Body of pancreas (tissue), 4 donors: ENCODE measurements at regions not wholly inside any gene's neighbourhood (a gene's known extent, or its start where the extent isn't known, plus 50 kb on each side); places are given as distances from the start of the nearest gene placed in this dataset.

Experiments
- ATAC-seq: fragments of 150-250 bp; one replicate; pipeline ENCODE4 v1.9.1; 2016
- DNase-seq, 4 donors: peaks; one replicate each; pipeline ENCODE4 v3.0.0-alpha.2; 2019
- H3K27ac ChIP-seq, 4 donors: fragments of 200-600 bp; sonication (generic); 1 replicate in 3 of 4; 2 replicates in 1 of 4; pipeline versions ENCODE4 v1.5.1 to v1.6.1; 2016 to 2019; ENCODE audit warnings: mild to moderate bottlenecking in 1 of 4, mixed read lengths in 1 of 4, moderate library complexity in 1 of 4
- H3K27me3 ChIP-seq, 2 donors: fragments of 200-600 bp; sonication (generic); one replicate each; pipeline ENCODE4 v1.6.0; 2016; ENCODE audit warnings: mild to moderate bottlenecking in 1 of 2
- H3K36me3 ChIP-seq, 2 donors: fragments of 200-600 bp; sonication (generic); replicated peaks in 1 of 2; 2 replicates each; pipeline ENCODE4 v1.5.1; 2016; ENCODE audit warnings: low read depth in 2 of 2; ENCODE audit not compliant: insufficient read depth in 1 of 2
- H3K4me1 ChIP-seq: fragments of 200-600 bp; sonication (generic); one replicate; pipeline ENCODE4 v1.6.0; 2016
- H3K4me3 ChIP-seq, 2 donors: fragments of 200-600 bp; sonication (generic); 1 replicate in 1 of 2; 2 replicates in 1 of 2; pipeline ENCODE4 v1.5.1; 2016 to 2019
- H3K9me3 ChIP-seq, 3 donors: fragments of 200-600 bp; sonication (generic); 1 replicate in 2 of 3; 2 replicates in 1 of 3; pipeline ENCODE4 v1.5.1; 2016
- POLR2A ChIP-seq, 3 donors: fragments of 450-650 bp; IDR thresholded peaks; one replicate each; pipeline ENCODE4 v1.6.1; 2016; ENCODE audit warnings: antibody characterized with exemption in 3 of 3, mild to moderate bottlenecking in 2 of 3
- WGBS, 2 donors: methylation state at CpG; one replicate each; pipeline ENCODE4 v1.1.5; 2017; 5-methylcytosine and 5-hydroxymethylcytosine counted together
- intact Hi-C: fragments of 100-400 bp; cut with DNase I; formaldehyde crosslinking; loops from one replicate; pipeline ENCODE4 v1.15.1; 2023
- TF ChIP-seq, protein P1 (sequence below), 7 experiments: fragments of 450-650 bp in 4 of 7; fragments of 200-600 bp in 3 of 7; sonication (generic) in 3 of 7; IDR thresholded peaks; one replicate each; pipeline ENCODE4 v1.5.1; 2016 to 2019; ENCODE audit warnings: antibody characterized with exemption in 7 of 7

DNA sequence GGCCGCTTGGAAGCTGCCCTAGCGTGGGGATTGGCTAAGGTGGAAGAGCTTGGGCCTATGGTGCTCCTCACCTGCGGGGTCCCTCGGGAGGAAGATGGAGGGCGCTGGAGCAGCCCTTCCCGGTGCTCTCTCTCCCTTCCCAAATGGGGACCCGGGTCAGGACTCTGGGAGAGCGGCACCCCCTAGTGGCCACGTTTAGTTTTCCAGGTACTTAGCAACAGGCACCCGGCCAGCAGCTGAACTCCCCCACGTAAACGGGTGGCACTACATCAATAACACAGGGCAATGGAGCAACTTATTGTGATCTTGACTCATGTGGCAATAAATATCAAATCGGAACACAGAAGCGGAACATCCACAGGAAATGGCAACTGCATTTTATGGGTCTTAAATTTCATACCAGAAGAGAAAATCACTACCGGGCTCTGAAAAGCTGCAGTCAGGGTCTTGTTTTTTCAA lies 316.6 kb downstream of the AGTPBP1 start:
- intact Hi-C loops = no loop called here
- TF ChIP-seq, protein P1, sequence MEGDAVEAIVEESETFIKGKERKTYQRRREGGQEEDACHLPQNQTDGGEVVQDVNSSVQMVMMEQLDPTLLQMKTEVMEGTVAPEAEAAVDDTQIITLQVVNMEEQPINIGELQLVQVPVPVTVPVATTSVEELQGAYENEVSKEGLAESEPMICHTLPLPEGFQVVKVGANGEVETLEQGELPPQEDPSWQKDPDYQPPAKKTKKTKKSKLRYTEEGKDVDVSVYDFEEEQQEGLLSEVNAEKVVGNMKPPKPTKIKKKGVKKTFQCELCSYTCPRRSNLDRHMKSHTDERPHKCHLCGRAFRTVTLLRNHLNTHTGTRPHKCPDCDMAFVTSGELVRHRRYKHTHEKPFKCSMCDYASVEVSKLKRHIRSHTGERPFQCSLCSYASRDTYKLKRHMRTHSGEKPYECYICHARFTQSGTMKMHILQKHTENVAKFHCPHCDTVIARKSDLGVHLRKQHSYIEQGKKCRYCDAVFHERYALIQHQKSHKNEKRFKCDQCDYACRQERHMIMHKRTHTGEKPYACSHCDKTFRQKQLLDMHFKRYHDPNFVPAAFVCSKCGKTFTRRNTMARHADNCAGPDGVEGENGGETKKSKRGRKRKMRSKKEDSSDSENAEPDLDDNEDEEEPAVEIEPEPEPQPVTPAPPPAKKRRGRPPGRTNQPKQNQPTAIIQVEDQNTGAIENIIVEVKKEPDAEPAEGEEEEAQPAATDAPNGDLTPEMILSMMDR (IDR thresholded peaks at IDR 0.05) = peak; percentile 17 to 60 (median 48)
- no peak for TF ChIP-seq POLR2A (IDR thresholded peaks at IDR 0.05)

GRCh38 chr9:85423422-85423821 lies 318.3 kb downstream of the AGTPBP1 start:
- 94 to 95% methylated on average over 1 of the region's 1 CpG for WGBS, 2 donors
- H3K27ac ChIP-seq = no peak overlapping the region
- ATAC-seq (no peak), DNase-seq (no peak)
- H3K9me3 ChIP-seq = no peaks in the 10 kb centered on the region
- H3K4me1 ChIP-seq = no peaks in the 10 kb centered on the region
- no peaks in the 10 kb centered on the region for H3K36me3 ChIP-seq
- H3K27me3 ChIP-seq = no peaks in the 10 kb centered on the region
- intact Hi-C loops = no loop called here
- no peak for TF ChIP-seq POLR2A (IDR thresholded peaks at IDR 0.05)
- TF ChIP-seq, protein P1 (IDR thresholded peaks at IDR 0.05) = no peak
- no peak overlapping the region for H3K4me3 ChIP-seq

More for the DNA sequence above, 316.6 kb downstream of the AGTPBP1 start:
- WGBS, 2 donors = 16 to 27% methylated on average over 11 to 15 of the region's 15 CpGs
- DNase-seq (peak; percentile 54 to 66 (median 60)), ATAC-seq (peak; percentile 43)
- no peaks in the 10 kb centered on the region for H3K9me3 ChIP-seq
- H3K36me3 ChIP-seq = no peaks in the 10 kb centered on the region
- no peak overlapping the region for H3K4me3 ChIP-seq
- no peaks in the 10 kb centered on the region for H3K27me3 ChIP-seq
- H3K4me1 ChIP-seq = no peaks in the 10 kb centered on the region
- H3K27ac ChIP-seq = no peak overlapping the region

DNA sequence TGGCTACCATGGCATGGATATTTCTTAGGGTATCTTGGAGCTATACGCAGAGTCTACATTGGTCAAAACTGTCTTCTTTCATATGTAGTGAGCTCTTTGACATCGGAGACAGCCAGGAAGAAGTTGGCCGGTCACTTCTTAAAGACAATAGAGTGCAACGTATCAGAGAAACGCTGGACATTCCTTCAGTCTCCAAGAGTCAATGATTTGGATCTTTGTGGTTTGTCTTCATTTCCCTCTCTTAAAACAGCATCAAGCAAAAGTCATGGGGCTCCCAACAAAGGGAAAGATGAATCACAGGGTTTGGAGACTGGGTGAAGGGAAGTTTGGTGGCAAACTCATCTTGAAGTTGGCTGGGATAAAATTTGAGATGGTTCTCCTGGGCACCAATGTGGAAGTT lies 320.1 kb downstream of the AGTPBP1 start:
- H3K36me3 ChIP-seq = no peaks in the 10 kb centered on the region
- no peaks in the 10 kb centered on the region for H3K4me1 ChIP-seq
- peak overlapping the region in 1 of 4 donors; percentile 30 for H3K27ac ChIP-seq
- 83 to 89% methylated on average over 5 of the region's 5 CpGs for WGBS, 2 donors
- no peak for ATAC-seq
- no peaks in the 10 kb centered on the region for H3K9me3 ChIP-seq
- intact Hi-C loops = no loop called here
- H3K4me3 ChIP-seq = no peak overlapping the region
- TF ChIP-seq, protein P1 (IDR thresholded peaks at IDR 0.05) = no peak
- TF ChIP-seq POLR2A (IDR thresholded peaks at IDR 0.05) = no peak
- no peaks in the 10 kb centered on the region for H3K27me3 ChIP-seq
- DNase-seq = no peak

DNA sequence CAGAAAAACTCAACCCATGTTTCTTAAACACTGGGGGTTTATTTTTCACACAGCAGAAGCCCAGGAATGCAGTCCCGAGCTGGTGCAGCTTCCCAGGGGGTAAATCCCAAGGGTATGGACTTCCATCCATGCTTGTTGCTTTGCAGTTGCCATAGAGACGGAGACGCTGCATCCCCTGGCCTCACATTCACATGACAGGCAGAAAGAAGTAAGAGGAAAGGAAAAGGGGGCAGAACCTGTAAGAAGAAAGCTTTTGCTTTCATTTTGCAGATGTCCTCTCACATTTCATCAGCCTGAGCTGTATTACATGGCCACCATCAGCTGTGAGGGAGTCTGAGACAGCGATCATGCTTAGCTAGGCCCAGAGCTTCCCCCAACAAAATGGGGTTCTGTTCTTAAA lies 321.0 kb downstream of the AGTPBP1 start:
- ATAC-seq (peak; percentile 49), DNase-seq (no peak)
- peak overlapping the region in 3 of 4 donors; percentile 12 to 30 (median 26) for H3K27ac ChIP-seq
- TF ChIP-seq, protein P1 (IDR thresholded peaks at IDR 0.05) = no peak
- no peak for TF ChIP-seq POLR2A (IDR thresholded peaks at IDR 0.05)
- intact Hi-C loops = no loop called here
- no peaks in the 10 kb centered on the region for H3K9me3 ChIP-seq
- no peak overlapping the region for H3K4me3 ChIP-seq
- 39 to 61% methylated on average over 4 of the region's 4 CpGs for WGBS, 2 donors
- no peaks in the 10 kb centered on the region for H3K36me3 ChIP-seq
- no peaks in the 10 kb centered on the region for H3K27me3 ChIP-seq
- no peaks in the 10 kb centered on the region for H3K4me1 ChIP-seq

- TF ChIP-seq, protein P1 (IDR thresholded peaks at IDR 0.05) = no peak
- TF ChIP-seq POLR2A (IDR thresholded peaks at IDR 0.05) = no peak
- DNase-seq (no peak), ATAC-seq (no peak)
- no peaks in the 10 kb centered on the region for H3K4me1 ChIP-seq
- WGBS, 2 donors = 77% methylated on average over 3 of the region's 3 CpGs
- H3K27me3 ChIP-seq = no peaks in the 10 kb centered on the region
- H3K4me3 ChIP-seq = no peak overlapping the region
- no peaks in the 10 kb centered on the region for H3K36me3 ChIP-seq
- intact Hi-C loops = no loop called here
- H3K27ac ChIP-seq = no peak overlapping the region
- no peaks in the 10 kb centered on the region for H3K9me3 ChIP-seq
Observed at GRCh38 chr9:85417674-85418073, 324.1 kb downstream of the AGTPBP1 start.
